Parathyroid adenoma (tissue), 2 donors: ENCODE measurements at regions not wholly inside any gene's neighbourhood (a gene's known extent, or its start where the extent isn't known, plus 50 kb on each side); places are given as distances from the start of the nearest gene placed in this dataset.

ENCODE experiments used
- H2AFZ ChIP-seq: fragments of 300-600 bp; sonication (generic); one replicate; pipeline ENCODE4 v1.7.0; 2017; ENCODE audit warnings: antibody characterized with exemption, mild to moderate bottlenecking
- H3K27ac ChIP-seq: fragments of 300-600 bp; sonication (generic); one replicate; pipeline ENCODE4 v1.7.0; 2017
- H3K27me3 ChIP-seq: fragments of 300-600 bp; sonication (generic); one replicate; pipeline ENCODE4 v1.7.0; 2017; ENCODE audit warnings: low read length; ENCODE audit not compliant: control insufficient read depth, insufficient read depth
- H3K36me3 ChIP-seq: fragments of 300-600 bp; sonication (generic); one replicate; pipeline ENCODE4 v1.7.0; 2017; ENCODE audit warnings: low read length; ENCODE audit not compliant: control insufficient read depth, insufficient read depth
- H3K4me1 ChIP-seq: fragments of 300-600 bp; sonication (generic); one replicate; pipeline ENCODE4 v1.7.0; 2017; ENCODE audit warnings: control low read depth
- H3K4me2 ChIP-seq: fragments of 300-600 bp; sonication (generic); one replicate; pipeline ENCODE4 v1.7.0; 2017; ENCODE audit warnings: low read length
- H3K4me3 ChIP-seq: fragments of 300-600 bp; sonication (generic); one replicate; pipeline ENCODE4 v1.7.0; 2017; ENCODE audit warnings: low read depth, low read length
- H3K79me2 ChIP-seq: fragments of 300-600 bp; sonication (generic); one replicate; pipeline ENCODE4 v1.7.0; 2017; ENCODE audit warnings: control low read depth
- H3K9ac ChIP-seq: fragments of 300-600 bp; sonication (generic); one replicate; pipeline ENCODE4 v1.7.0; 2017; ENCODE audit warnings: mild to moderate bottlenecking
- H3K9me3 ChIP-seq: fragments of 300-600 bp; sonication (generic); one replicate; pipeline ENCODE4 v1.7.0; 2017; ENCODE audit warnings: low read length; ENCODE audit not compliant: control insufficient read depth
- CTCF ChIP-seq: fragments of 300-600 bp; sonication (generic); IDR thresholded peaks from one replicate; pipeline ENCODE4 v1.7.0; 2017; ENCODE audit warnings: antibody characterized with exemption, mild to moderate bottlenecking
- donor health status: primary hyperparathyroidism.

DNA sequence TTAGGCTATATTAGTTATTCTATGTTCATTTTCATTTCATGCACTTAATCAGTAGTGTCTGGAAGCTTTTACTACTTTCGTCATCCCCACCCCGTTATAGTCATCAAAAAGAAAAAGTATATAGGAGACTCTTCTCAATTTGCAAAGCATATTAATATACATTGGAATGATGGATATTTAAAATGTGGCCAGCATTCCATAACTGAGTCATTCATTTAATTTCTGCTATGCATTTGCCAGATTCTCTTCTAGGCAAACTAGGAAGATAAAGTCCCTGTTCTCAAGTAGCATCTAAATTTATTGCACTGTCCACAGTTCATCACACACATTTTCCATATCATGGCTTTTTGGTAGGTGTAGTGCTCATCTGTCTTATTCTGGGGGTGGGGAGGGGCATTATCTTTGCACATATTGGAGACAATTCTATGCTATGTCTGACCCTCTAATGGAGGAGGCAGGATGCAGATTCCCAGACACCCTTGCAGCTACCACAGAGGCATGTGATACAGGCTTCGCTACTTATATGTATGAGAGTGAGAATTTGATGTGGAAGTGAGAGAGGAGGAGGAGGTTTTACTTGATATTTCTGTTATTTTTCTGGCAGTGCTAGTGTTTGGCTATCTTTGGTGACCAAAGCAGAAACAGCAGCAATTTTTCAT lies 125.8 kb downstream of the CTH start:
- Histone ChIP-seq H3K4me3 (no peak overlapping the region), H3K4me2 (no peak overlapping the region), H3K36me3 (no peaks in the 10 kb centered on the region), H3K27me3 (no peaks in the 10 kb centered on the region), H3K9ac (no peak overlapping the region), H3K27ac (no peak overlapping the region), H3K79me2 (no peaks in the 10 kb centered on the region), H3K4me1 (no peaks in the 10 kb centered on the region), H2AFZ (no peak overlapping the region), H3K9me3 (no peaks in the 10 kb centered on the region)
- TF ChIP-seq CTCF = no peak

DNA sequence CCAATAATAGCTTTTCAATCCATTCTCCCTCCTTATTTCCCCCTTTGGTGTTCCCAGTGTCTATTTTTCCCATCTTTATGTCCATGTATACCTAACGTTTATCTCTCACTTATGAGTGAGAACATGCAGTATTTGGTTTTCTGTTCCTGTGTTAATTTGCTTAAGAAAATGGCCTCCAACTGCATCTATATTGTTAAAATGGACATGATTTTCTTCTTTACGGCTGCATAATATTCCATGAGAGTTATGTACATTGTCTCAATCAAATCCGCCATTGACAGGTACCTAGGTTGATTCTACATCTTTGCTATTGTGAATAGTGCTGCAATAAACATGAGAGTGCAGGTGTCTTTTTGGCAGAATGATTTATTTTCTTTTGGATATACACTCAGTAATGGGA lies 126.7 kb downstream of the CTH start:
- no peaks in the 10 kb centered on the region for H3K4me1 ChIP-seq
- H3K79me2 ChIP-seq = no peaks in the 10 kb centered on the region
- no peak overlapping the region for H3K4me2 ChIP-seq
- H3K9ac ChIP-seq = no peak overlapping the region
- no peak overlapping the region for H3K27ac ChIP-seq
- no peaks in the 10 kb centered on the region for H3K9me3 ChIP-seq
- H3K27me3 ChIP-seq = no peaks in the 10 kb centered on the region
- H2AFZ ChIP-seq = no peak overlapping the region
- no peak for TF ChIP-seq CTCF
- no peaks in the 10 kb centered on the region for H3K36me3 ChIP-seq
- H3K4me3 ChIP-seq = no peak overlapping the region

- no peaks in the 10 kb centered on the region for H3K9me3 ChIP-seq
- no peaks in the 10 kb centered on the region for H3K4me1 ChIP-seq
- H2AFZ ChIP-seq = no peak overlapping the region
- H3K27ac ChIP-seq = no peak overlapping the region
- H3K4me3 ChIP-seq = no peak overlapping the region
- no peaks in the 10 kb centered on the region for H3K79me2 ChIP-seq
- no peak for TF ChIP-seq CTCF
- H3K9ac ChIP-seq = no peak overlapping the region
- no peak overlapping the region for H3K4me2 ChIP-seq
- no peaks in the 10 kb centered on the region for H3K27me3 ChIP-seq
- H3K36me3 ChIP-seq = no peaks in the 10 kb centered on the region
These were observed 131.0 kb downstream of the CTH start for GRCh38 chr1:70542030-70542429.

DNA sequence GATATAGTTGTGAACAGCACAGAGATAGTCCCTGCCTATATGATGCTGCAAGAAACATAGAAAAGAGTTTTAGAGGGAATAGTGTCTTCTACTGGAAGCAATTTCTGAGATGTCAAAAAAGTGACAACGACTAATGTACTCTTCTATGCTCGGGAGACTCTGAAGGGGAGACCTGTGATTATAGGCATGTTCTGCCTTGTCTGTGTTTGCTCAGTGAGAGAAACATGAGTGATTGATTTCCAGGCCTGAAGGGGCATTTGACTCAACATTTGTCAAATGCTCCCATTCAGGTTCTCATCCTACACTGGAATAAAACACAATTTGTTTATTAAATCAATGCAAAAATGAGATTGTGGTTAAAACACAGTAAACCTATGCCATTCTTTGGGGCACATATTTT lies 131.8 kb downstream of the CTH start:
- Histone ChIP-seq H3K4me3 (no peak overlapping the region), H3K27me3 (no peaks in the 10 kb centered on the region), H3K36me3 (no peaks in the 10 kb centered on the region), H3K79me2 (no peaks in the 10 kb centered on the region), H3K9me3 (no peaks in the 10 kb centered on the region), H3K9ac (no peak overlapping the region), H3K4me1 (no peaks in the 10 kb centered on the region), H3K27ac (no peak overlapping the region), H2AFZ (no peak overlapping the region), H3K4me2 (no peak overlapping the region)
- no peak for TF ChIP-seq CTCF

DNA sequence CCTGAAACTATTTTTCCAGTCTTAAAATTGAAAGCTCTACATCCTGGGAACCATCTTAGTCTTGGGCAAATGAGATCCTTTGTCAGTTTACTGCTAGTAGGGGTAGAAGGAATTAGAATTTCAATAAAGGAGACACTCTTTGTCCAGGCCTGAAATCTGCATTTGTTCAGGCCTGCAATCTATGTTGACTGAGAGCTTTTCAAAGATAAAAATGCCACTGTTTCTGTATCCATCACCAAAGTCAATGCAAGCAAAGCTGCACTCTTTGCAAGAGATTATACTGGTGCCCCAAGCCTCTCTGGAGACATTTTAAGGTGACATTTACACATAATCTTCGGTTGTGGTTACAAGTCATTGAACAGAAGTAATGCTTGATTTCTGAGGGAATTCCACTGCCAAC lies 135.7 kb downstream of the CTH start:
- H3K9ac ChIP-seq = no peak overlapping the region
- no peak overlapping the region for H2AFZ ChIP-seq
- H3K79me2 ChIP-seq = no peaks in the 10 kb centered on the region
- H3K9me3 ChIP-seq = no peaks in the 10 kb centered on the region
- H3K27me3 ChIP-seq = no peaks in the 10 kb centered on the region
- no peaks in the 10 kb centered on the region for H3K36me3 ChIP-seq
- no peaks in the 10 kb centered on the region for H3K4me1 ChIP-seq
- no peak overlapping the region for H3K4me3 ChIP-seq
- TF ChIP-seq CTCF = no peak
- H3K27ac ChIP-seq = no peak overlapping the region
- H3K4me2 ChIP-seq = no peak overlapping the region
